T47D (cell line): ENCODE measurements at regions not wholly inside any gene's neighbourhood (a gene's known extent, or its start where the extent isn't known, plus 50 kb on each side); places are given as distances from the start of the nearest gene placed in this dataset.
"Not testable (repeated sequence)": the region's sequence is repeated elsewhere in the genome, so short reads cannot be mapped to it uniquely, and the experiment has no call there.

Experiments
- DNase-seq, 2 experiments: peaks; one replicate each; pipeline versions ENCODE4 v3.0.0 to v3.0.0-alpha.2; 2011 to 2012; ENCODE audit warnings: low read depth in 1 of 2, low spot score in 1 of 2
- JUND ChIP-seq: IDR thresholded peaks from 2 replicates; pipeline ENCODE4 v1.6.1; 2012; ENCODE audit warnings: low read depth
- in situ Hi-C: cut with HindIII; loops from 2 replicates; pipeline ENCODE4 v1.10.0; 2016; ENCODE audit warnings: low sequenced_read_pairs, low pct_unique_long_range_greater_than_20kb

DNA sequence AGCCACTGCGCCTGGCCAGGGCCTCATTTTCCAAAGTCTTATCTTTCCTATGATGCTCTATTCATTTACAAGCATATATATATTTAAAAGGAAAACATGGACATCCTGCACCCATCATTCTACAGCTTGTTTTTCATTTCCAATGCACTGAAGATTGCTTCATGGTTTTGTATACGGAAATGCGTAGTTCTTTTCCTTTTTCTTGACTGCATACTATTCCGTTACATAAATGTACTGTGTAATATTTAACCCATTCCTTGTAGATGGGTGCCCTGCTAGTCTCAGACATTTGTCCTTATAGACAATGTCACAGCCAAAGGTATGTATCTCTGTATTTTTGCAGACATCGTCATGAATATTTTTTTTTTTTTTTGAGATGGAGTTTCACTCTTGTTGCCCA lies 257.0 kb downstream of the ASMT start:
- TF ChIP-seq JUND = no peak
- no peak for DNase-seq
- in situ Hi-C loops = no loop called here

DNA sequence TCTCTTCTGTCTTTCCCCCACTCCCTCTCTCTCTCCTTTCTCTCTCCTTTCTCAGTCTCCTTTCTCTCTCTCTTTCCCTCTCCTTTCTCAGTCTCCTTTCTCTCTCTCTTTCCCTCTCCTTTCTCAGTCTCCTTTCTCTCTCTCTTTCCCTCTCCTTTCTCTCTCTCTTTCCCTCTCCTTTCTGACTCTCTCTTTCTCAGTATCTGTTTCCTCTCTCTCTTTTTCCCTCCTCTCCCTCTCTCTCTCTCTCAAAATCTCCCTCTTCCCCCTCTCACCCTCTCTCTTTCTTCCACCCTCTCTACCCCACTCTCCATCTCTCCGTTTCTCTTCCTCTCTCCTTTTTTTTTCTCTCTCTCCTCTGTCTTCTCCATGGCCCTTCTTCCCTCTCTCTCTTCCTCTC lies 258.8 kb downstream of the ASMT start:
- TF ChIP-seq JUND = no peak
- in situ Hi-C loops = no loop called here

DNA sequence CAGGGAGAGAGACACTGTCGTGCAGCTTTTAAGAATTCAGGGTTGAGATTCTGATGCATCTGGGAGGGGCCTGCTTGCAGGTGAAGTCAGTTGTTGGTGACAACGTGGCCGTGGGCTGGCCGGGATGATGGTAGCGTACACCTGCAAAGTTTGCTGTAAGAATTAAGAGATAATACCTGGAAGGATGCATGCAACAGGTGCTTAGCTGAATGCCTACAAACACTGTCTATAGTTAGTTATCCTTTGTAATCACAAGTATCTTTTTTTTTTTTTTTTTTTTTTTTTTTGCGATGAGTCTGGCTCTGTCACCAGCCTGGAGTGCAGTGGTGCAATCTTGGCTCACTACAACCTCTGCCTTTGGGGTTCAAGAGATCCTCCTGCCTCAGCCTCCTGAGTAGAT lies 259.6 kb downstream of the ASMT start:
- TF ChIP-seq JUND = no peak
- in situ Hi-C loops = no loop called here

More for the DNA sequence above, 258.8 kb downstream of the ASMT start:
- DNase-seq = no peak

DNA sequence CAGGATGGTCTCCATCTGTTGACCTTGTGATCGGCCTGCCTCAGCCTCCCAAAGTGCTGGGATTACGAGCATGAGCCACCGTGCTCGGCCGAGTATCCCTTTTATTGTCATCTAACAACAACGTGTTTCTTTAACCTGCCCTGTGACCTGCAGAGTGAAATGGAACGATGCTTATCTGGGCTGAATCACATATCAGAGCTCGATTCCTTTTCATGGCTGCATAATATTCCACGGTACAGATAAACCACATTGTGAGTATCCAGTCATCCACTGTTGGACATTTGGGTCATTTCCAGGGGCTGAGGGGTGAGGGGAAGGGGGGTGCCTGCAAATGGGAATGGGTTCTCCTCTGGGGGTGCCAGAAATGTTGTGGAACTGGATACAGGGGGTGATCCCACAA lies 260.0 kb downstream of the ASMT start:
- DNase-seq = no peak
- in situ Hi-C loops = no loop called here
- no peak for TF ChIP-seq JUND

More for the DNA sequence above, 259.6 kb downstream of the ASMT start:
- DNase-seq = no peak

DNA sequence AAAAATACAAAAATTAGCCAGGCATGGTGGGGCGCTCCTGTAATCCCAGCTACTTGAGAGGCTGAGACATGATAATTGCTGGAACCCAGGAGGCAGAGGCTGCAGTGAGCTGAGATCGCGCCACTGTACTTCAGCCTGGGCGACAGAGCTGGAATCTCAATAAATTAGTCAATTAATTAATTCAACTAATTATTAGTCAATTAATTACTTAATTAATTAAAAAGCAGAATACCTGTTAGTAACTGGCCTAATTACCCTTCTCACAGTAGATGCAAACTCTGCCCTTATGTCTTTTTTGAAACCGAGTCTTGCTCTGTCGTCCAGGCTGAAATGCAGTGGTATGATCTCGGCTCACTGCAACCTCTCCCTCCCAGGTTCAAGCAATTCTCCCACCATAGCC lies 261.2 kb downstream of the ASMT start:
- no peak for DNase-seq
- in situ Hi-C loops = no loop called here
- no peak for TF ChIP-seq JUND

DNA sequence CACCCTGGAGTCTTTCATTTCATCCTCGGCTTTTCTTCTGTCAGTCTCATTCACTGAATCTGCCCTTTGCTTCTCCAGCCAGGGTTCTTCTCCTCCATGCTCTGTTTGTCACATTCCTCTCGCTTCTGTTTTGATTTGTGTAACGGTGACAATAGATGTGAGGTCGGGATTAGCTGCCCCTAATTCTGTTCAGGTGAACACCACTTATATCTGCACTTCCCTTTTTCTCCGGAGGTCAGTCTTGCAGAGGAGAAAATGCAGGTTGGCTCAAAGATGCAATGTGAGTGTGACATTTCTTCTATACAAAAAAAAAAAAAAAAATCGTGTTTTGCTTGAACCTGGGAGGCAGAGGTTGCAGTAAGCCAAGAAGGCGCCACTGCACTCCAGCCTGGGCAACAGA lies 262.9 kb downstream of the ASMT start:
- DNase-seq = no peak
- no peak for TF ChIP-seq JUND
- in situ Hi-C loops = no loop called here

DNA sequence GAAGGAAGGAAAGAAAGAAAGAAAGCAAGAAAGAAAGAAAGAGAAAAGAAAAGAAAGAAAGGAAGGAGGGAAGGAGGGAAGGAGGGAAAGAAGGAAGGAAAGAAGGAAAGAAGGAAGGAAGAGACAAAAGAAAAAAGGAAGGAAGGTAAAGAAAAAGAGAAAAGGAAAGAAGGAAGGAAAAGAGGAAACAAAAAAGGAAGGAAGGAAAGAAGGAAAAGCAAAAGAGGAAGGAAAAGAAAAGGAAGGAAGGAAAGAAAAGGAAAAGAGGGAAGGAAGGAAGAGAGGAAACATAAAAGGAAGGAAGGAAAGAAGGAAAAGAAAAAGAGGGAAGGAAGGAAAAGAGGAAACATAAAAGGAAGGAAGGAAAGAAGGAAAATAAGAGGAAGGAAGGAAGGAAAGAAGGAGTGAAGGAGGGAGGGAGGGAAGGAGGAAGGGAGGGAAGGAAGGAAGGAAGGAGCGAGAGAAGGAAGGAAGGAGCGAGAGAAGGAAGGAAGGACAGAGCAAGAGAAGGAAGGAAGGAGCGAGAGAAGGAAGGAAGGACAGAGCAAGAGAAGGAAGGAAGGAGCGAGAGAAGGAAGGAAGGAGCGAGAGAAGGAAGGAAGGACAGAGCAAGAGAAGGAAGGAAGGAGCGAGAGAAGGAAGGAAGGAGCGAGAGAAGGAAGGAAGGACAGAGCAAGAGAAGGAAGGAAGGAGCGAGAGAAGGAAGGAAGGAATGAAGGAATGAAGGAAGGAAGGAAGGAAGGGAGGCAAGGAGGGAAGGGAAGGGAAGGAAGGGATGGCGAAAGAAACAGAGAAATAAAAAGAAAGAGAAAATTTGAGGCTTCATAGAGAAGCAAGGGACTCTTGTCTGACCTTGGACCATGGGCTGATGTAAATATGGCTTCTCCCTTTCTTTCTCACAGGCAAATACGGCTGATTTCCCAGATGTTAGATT lies 266.3 kb downstream of the ASMT start:
- in situ Hi-C loops, DNase-seq: not testable (repeated sequence)

DNA sequence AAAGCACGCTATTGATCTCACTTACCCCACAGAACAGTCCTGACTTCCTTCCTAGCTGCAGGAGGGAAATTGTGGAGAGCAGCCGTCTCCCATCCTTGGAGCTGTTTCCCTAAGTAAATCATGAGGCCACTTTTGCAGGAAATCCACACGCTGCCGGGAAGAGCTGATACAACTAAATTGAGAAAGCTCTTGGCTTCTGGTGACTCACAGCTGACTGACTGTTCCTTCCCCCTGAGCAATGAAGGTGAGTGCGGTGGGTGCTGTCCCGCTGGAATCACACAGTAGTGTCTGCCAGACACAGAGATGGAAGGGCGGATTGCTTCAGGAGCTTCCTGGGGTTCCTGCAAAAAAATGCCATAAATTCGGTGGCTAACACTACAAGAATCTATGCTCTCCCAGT lies 268.9 kb downstream of the ASMT start:
- no peak for DNase-seq

DNA sequence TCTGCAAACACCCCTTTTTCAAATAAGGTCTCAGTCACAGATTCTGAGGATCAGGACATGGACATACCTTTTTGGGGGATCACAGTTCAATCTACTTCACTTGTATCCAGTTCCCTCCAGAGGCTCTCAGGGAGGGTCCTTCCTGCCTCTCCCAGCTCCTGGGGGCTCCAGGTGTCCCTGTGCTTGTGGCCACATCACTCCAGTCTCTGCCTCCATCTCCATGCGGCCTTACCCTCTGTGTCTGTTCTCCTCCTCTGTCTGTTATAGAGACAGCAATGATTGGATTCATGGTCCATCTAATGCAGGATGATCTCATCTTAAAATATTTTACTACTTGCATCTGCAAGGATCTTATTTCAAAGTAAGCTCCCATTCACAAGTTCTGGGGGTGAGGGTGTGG lies 269.6 kb downstream of the ASMT start:
- TF ChIP-seq JUND = no peak
- in situ Hi-C loops = no loop called here
- no peak for DNase-seq

More for the DNA sequence above, 268.9 kb downstream of the ASMT start:
- in situ Hi-C loops = no loop called here
- TF ChIP-seq JUND = no peak

DNA sequence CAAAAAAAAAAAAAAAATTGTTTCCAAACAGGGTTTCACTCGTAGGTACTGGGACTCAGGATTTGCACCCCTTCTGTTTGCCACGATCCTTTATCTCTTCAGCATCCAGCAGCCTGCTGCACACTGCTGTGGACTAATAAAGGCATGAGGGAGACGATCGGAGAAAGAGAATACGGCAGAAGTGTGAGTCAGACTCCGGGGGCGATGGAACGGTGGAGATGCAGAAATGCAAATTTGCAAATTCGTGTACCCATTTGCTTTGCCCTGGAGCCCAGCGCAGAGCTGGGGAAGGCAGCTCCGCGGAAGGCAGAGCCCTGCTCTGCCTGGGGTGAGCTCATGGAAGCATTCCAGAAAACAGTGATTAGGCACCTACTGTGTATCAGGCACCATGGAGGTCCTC lies 270.3 kb downstream of the ASMT start:
- DNase-seq = no peak
- no peak for TF ChIP-seq JUND
- in situ Hi-C loops = no loop called here

DNA sequence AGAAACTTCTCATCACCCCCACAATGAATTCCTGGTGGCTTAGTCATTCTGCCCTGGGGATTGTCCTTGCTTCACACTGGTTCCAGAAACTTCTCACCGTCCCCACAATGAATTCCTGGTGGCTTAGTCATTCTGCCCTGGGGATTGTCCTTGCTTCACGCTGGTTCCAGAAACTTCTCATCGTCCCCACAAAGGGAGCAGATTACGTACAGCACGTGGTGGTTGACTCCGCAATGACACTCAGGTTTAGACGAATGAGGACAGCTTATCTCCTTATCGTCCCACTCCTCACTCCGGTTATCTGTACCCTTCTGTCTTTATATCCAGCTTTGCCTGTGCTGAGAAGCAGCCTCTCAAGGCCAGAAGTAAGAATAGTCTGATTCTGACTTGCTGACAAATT lies 273.4 kb downstream of the ASMT start:
- in situ Hi-C loops, DNase-seq: not testable (repeated sequence)

DNA sequence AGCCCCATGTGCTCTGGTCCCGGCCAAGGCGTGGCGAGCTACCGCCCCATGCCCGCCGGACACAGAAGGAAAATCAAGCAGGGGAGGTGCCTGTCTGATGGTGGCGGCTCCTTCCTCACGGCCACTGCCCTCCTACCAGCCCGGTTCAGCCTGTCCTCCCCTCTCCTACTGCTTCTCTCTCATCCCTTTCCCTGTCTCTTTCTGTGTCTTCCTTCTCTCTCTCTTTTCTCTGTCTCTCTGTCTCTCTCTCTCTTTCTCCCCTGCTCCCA lies 279.1 kb downstream of the ASMT start:
- no peak for DNase-seq
- TF ChIP-seq JUND = no peak
- in situ Hi-C loops = no loop called here

DNA sequence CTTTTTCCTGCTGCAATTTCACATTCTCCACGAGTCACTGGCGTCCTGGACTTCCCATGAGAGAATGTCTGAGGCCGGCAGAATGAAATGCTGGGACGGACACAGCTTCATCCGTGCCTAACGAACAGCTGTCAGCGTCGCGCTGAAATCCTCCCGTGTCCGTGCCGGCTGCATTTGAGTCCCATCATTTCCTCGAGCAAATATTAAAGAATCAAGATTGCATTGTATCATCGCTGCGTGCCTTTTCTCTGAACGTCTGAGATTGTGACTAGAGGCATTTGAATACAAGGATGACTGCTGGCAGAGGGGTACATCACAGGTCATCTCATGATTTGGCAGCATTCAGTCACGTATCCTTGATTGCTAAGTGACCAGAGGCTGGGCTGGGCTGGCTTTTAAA lies 279.9 kb downstream of the ASMT start:
- in situ Hi-C loops = no loop called here
- no peak for TF ChIP-seq JUND
- DNase-seq = no peak

DNA sequence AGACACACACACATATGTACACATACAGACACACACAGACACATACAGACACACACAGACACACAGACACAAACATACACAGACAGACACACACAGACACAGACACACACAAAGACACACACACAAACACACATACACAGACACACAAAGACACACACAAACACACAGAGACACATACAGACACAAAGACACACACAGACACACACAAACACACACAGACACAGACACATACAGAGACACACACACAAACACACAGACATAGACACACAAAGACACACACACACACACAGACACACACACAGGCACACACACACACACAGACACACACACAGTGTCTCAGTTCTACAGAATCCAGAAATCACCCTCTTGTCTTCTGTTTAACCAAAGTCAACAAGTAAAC lies 280.7 kb downstream of the ASMT start:
- DNase-seq = no peak
- no peak for TF ChIP-seq JUND
- in situ Hi-C loops = no loop called here
